ENCODE measurements at regions not wholly inside any gene's neighbourhood (a gene's known extent, or its start where the extent isn't known, plus 50 kb on each side); places are given as distances from the start of the nearest gene placed in this dataset.
"Not testable (repeated sequence)": the region's sequence is repeated elsewhere in the genome, so short reads cannot be mapped to it uniquely, and the experiment has no call there.

DNA sequence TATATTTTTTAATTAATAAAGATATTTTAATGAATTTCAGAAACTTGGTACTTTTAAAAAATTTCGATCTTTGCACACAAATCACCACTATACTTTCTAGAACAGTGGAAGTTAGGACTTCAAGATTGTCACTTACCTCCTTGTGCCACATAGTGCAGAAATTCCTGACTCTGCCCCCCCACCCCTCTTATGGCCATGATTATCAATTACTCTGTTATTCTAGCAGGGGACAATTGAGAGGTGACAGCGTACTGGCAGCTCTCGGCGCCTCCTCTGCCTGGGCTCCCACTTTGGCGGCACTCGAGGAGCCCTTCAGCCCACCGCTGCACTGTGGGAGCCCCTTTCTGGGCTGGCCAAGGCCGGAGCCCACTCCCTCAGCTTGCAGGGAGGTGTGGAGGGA, 325.9 kb downstream of the PPP1R3A start:
- not testable (repeated sequence) for TF ChIP-seq EP300 (IDR thresholded peaks at IDR 0.05; ENCODE audit: borderline replicate concordance in 1 of 2, low read depth in 1 of 2, low read length in 1 of 2); RAD21 (IDR thresholded peaks at IDR 0.05; ENCODE audit: low read length); GABPA (IDR thresholded peaks at IDR 0.05; ENCODE audit: low read depth); MEF2A (IDR thresholded peaks at IDR 0.05; ENCODE audit: borderline replicate concordance, low read depth); ELF1 (IDR thresholded peaks at IDR 0.05); TEAD4 (IDR thresholded peaks at IDR 0.05; ENCODE audit: borderline replicate concordance, insufficient read depth); JUND (IDR thresholded peaks at IDR 0.05)
- TF ChIP-seq, protein P1, sequence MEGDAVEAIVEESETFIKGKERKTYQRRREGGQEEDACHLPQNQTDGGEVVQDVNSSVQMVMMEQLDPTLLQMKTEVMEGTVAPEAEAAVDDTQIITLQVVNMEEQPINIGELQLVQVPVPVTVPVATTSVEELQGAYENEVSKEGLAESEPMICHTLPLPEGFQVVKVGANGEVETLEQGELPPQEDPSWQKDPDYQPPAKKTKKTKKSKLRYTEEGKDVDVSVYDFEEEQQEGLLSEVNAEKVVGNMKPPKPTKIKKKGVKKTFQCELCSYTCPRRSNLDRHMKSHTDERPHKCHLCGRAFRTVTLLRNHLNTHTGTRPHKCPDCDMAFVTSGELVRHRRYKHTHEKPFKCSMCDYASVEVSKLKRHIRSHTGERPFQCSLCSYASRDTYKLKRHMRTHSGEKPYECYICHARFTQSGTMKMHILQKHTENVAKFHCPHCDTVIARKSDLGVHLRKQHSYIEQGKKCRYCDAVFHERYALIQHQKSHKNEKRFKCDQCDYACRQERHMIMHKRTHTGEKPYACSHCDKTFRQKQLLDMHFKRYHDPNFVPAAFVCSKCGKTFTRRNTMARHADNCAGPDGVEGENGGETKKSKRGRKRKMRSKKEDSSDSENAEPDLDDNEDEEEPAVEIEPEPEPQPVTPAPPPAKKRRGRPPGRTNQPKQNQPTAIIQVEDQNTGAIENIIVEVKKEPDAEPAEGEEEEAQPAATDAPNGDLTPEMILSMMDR (IDR thresholded peaks at IDR 0.05), result not testable (repeated sequence)
- TF ChIP-seq, protein P2, sequence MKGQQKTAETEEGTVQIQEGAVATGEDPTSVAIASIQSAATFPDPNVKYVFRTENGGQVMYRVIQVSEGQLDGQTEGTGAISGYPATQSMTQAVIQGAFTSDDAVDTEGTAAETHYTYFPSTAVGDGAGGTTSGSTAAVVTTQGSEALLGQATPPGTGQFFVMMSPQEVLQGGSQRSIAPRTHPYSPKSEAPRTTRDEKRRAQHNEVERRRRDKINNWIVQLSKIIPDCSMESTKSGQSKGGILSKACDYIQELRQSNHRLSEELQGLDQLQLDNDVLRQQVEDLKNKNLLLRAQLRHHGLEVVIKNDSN (IDR thresholded peaks at IDR 0.05; ENCODE audit: borderline replicate concordance, low read depth), result not testable (repeated sequence)
